Caco-2 (cell line): ENCODE measurements at regions not wholly inside any gene's neighbourhood (a gene's known extent, or its start where the extent isn't known, plus 50 kb on each side); places are given as distances from the start of the nearest gene placed in this dataset.

Experiments used
- BruUV-seq: library from RNA; stranded (reverse); fragments of 400-500 nt; replicated peaks from 2 replicates; lab custom pipeline; 2021; lab: Mats Ljungman, UMichigan
- CTCF ChIA-PET: fragments of 300-600 bp; sonication (Branson Sonifier 250); formaldehyde crosslinking; loops from one replicate; lab custom pipeline; 2022; ENCODE audit warnings: antibody characterized with exemption; lab: Charles Lee
- POLR2A ChIA-PET: fragments of 300-600 bp; sonication (Branson Sonifier 250); formaldehyde crosslinking; loops from one replicate; lab custom pipeline; 2022; ENCODE audit warnings: antibody characterized with exemption; lab: Charles Lee
- DNase-seq, 2 experiments: peaks; one replicate each; pipeline versions ENCODE4 v3.0.0 to v3.0.0-alpha.2; 2020 to 2022
- H3K27me3 ChIP-seq: replicated peaks from 2 replicates; pipeline ENCODE4 v1.6.0; 2011; ENCODE audit warnings: low read length; ENCODE audit not compliant: control insufficient read depth, insufficient read depth
- H3K36me3 ChIP-seq: 2 replicates; pipeline ENCODE4 v1.5.1; 2011; ENCODE audit warnings: low read length; ENCODE audit not compliant: control insufficient read depth, insufficient read depth
- H3K4me1 ChIP-seq: fragments of 250-450 bp; sonication (Bioruptor Pico); 2 replicates; pipeline ENCODE4 v1.5.1; 2020; ENCODE audit warnings: mild to moderate bottlenecking
- H3K4me3 ChIP-seq: 2 replicates; pipeline ENCODE4 v1.5.1; 2011; ENCODE audit warnings: low read depth, mild to moderate bottlenecking, control low read depth, low read length
- H3K9me3 ChIP-seq: fragments of 250-450 bp; sonication (Bioruptor Pico); 2 replicates; pipeline ENCODE4 v1.5.1; 2020; ENCODE audit warnings: mild to moderate bottlenecking, moderate library complexity
- H3K27ac Mint-ChIP-seq: one replicate; pipeline ENCODE4 v1.8.0; 2022; ENCODE audit warnings: mixed read lengths; ENCODE audit not compliant: unreplicated experiment
- H3K27me3 Mint-ChIP-seq: one replicate; pipeline ENCODE4 v1.8.0; 2022; ENCODE audit warnings: mixed read lengths; ENCODE audit not compliant: insufficient read depth, unreplicated experiment
- H3K36me3 Mint-ChIP-seq: one replicate; pipeline ENCODE4 v1.8.0; 2022; ENCODE audit warnings: mild to moderate bottlenecking, mixed read lengths; ENCODE audit not compliant: insufficient read depth, unreplicated experiment
- H3K4me1 Mint-ChIP-seq: one replicate; pipeline ENCODE4 v1.8.0; 2022; ENCODE audit warnings: low read depth, mixed read lengths; ENCODE audit not compliant: unreplicated experiment
- H3K4me3 Mint-ChIP-seq: one replicate; pipeline ENCODE4 v1.8.0; 2022; ENCODE audit warnings: mild to moderate bottlenecking, moderate library complexity, mixed read lengths; ENCODE audit not compliant: unreplicated experiment
- H3K9me3 Mint-ChIP-seq: one replicate; pipeline ENCODE4 v1.8.0; 2022; ENCODE audit warnings: mixed read lengths; ENCODE audit not compliant: unreplicated experiment
- intact Hi-C: fragments of 100-400 bp; cut with micrococcal nuclease; formaldehyde crosslinking; loops from one replicate; pipeline ENCODE4 v1.10.0; 2022; ENCODE audit not compliant: unreplicated experiment
- TF ChIP-seq, protein P1 (sequence below), 2 experiments: fragments of 200-600 bp in 1 of 2; IDR thresholded peaks; 1 replicate in 1 of 2; 2 replicates in 1 of 2; pipeline versions ENCODE4 v1.5.1 to v1.8.0; 2011 to 2022; ENCODE audit warnings: antibody characterized with exemption in 1 of 2, control low read depth in 1 of 2, inconsistent platforms in 1 of 2, low read depth in 1 of 2, low read length in 1 of 2, mild to moderate bottlenecking in 1 of 2, moderate library complexity in 1 of 2; ENCODE audit not compliant: insufficient read depth in 1 of 2, severe bottlenecking in 1 of 2, unreplicated experiment in 1 of 2

DNA sequence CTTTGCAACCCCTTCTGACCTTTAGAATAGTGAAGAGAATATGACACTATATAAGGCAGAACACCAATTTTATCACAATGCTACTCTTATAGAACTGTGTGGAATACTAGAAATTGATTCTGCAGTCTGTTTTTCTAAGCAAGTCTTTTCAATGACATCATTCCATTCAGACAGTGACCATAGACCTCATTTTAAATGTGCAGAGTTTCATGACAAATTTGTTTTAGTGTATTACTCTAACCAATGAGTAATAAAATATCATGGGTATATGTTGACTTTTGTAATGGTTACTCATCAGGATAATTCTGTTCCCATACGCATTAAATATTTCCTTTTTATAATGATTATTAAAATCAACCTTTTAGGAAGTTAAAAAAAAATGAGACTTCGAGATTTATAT, 219.9 kb downstream of the COX7C start:
- Mint-ChIP-seq H3K4me1 (no peaks in the 10 kb centered on the region), H3K27ac (no peak overlapping the region), H3K4me3 (no peak overlapping the region), H3K9me3 (no peaks in the 10 kb centered on the region), H3K27me3 (no peaks in the 10 kb centered on the region), H3K36me3 (no peaks in the 10 kb centered on the region)
- Histone ChIP-seq H3K4me3 (no peak overlapping the region), H3K36me3 (no peaks in the 10 kb centered on the region), H3K27me3 (no peaks in the 10 kb centered on the region), H3K9me3 (no peaks in the 10 kb centered on the region), H3K4me1 (no peaks in the 10 kb centered on the region)
- ChIA-PET POLR2A (no interaction called here), CTCF (no interaction called here)
- no peak for DNase-seq
- TF ChIP-seq, protein P1, sequence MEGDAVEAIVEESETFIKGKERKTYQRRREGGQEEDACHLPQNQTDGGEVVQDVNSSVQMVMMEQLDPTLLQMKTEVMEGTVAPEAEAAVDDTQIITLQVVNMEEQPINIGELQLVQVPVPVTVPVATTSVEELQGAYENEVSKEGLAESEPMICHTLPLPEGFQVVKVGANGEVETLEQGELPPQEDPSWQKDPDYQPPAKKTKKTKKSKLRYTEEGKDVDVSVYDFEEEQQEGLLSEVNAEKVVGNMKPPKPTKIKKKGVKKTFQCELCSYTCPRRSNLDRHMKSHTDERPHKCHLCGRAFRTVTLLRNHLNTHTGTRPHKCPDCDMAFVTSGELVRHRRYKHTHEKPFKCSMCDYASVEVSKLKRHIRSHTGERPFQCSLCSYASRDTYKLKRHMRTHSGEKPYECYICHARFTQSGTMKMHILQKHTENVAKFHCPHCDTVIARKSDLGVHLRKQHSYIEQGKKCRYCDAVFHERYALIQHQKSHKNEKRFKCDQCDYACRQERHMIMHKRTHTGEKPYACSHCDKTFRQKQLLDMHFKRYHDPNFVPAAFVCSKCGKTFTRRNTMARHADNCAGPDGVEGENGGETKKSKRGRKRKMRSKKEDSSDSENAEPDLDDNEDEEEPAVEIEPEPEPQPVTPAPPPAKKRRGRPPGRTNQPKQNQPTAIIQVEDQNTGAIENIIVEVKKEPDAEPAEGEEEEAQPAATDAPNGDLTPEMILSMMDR (IDR thresholded peaks at IDR 0.05; ENCODE audit: insufficient read depth in 1 of 2, low read depth in 1 of 2, low read length in 1 of 2, severe bottlenecking in 1 of 2, unreplicated experiment in 1 of 2): no peak
- intact Hi-C loops: no loop called here
- BruUV-seq: no TSS peak

DNA sequence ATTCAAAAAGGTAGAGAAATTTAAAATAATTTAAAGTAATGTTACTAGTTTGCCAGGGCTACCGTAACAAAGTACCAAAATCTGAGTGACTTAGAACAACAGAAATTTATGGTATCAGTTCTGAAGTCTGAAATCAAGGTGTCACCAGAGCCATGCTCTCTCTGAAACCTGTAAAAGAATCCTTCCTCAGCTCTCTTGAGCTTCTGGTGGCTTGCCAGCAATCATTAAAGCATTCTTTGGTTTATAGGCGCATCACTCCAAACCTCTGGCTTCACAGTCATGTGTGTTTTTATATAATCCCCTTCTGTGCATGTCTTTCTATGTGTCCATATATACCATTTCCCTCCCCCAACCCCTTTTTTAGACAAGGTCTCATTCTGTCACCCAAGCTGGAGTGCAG, 220.3 kb downstream of the COX7C start:
- Mint-ChIP-seq H3K36me3 (no peaks in the 10 kb centered on the region), H3K4me1 (no peaks in the 10 kb centered on the region), H3K27me3 (no peaks in the 10 kb centered on the region), H3K4me3 (no peak overlapping the region), H3K27ac (no peak overlapping the region), H3K9me3 (no peaks in the 10 kb centered on the region)
- H3K4me1 ChIP-seq: no peaks in the 10 kb centered on the region
- CTCF ChIA-PET: no interaction called here
- no peaks in the 10 kb centered on the region for H3K9me3 ChIP-seq
- H3K4me3 ChIP-seq: no peak overlapping the region
- TF ChIP-seq, protein P1 (IDR thresholded peaks at IDR 0.05; ENCODE audit: insufficient read depth in 1 of 2, low read depth in 1 of 2, low read length in 1 of 2, severe bottlenecking in 1 of 2, unreplicated experiment in 1 of 2): no peak
- DNase-seq: no peak
- POLR2A ChIA-PET: no interaction called here
- no peaks in the 10 kb centered on the region for H3K27me3 ChIP-seq
- H3K36me3 ChIP-seq: no peaks in the 10 kb centered on the region
- intact Hi-C loops: no loop called here
- no TSS peak for BruUV-seq

DNA sequence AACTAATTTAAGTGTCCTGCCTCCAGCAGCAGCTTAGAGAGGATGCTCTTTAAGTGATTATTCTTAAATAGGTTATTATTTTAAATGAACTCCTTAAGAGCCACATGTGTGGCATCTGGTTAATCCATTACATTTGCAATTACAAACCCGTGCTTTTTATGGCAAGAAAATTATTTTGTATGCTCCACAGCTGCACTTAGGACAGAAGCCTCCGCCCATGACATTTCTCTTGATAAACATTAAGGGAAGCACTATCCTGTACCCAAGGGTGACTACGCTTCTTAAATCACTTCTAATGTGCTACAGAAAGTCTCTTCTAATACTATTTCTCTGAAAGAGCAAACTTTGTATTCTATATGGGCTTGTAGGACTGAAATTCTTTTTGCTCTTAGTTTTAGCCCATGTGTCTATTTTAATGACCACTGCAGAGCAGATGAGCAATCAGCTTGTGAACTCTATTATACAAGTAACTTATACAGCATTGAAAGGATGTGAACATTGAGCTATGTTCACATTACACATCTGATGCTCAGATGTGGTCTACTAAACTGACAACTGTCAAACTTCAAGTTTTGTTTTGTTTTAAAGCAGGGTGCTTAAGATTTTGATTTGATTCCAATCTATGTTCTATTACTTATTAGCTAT, 223.4 kb downstream of the COX7C start:
- Histone ChIP-seq H3K4me1 (no peaks in the 10 kb centered on the region), H3K27me3 (no peaks in the 10 kb centered on the region), H3K9me3 (no peaks in the 10 kb centered on the region), H3K4me3 (no peak overlapping the region), H3K36me3 (no peaks in the 10 kb centered on the region)
- POLR2A ChIA-PET: no interaction called here
- CTCF ChIA-PET: no interaction called here
- Mint-ChIP-seq H3K4me1 (no peaks in the 10 kb centered on the region), H3K27ac (no peak overlapping the region), H3K36me3 (no peaks in the 10 kb centered on the region), H3K4me3 (no peak overlapping the region), H3K9me3 (no peaks in the 10 kb centered on the region), H3K27me3 (no peaks in the 10 kb centered on the region)
- TF ChIP-seq, protein P1 (IDR thresholded peaks at IDR 0.05; ENCODE audit: insufficient read depth in 1 of 2, low read depth in 1 of 2, low read length in 1 of 2, severe bottlenecking in 1 of 2, unreplicated experiment in 1 of 2): no peak
- BruUV-seq: no TSS peak
- DNase-seq: no peak
- intact Hi-C loops: no loop called here
